ENCODE measurements at regions not wholly inside any gene's neighbourhood (a gene's known extent, or its start where the extent isn't known, plus 50 kb on each side); places are given as distances from the start of the nearest gene placed in this dataset.

GRCh38 chr13:47036294-47037008 lies 139.6 kb upstream of the HTR2A start:
- TF ChIP-seq CTCF (IDR thresholded peaks at IDR 0.05; ENCODE audit: insufficient read depth, low read length, poor library complexity, severe bottlenecking), result no peak
- TF ChIP-seq EZH2phosphoT487 (conservative IDR thresholded peaks at IDR 0.05; ENCODE audit: low read length), result no peak
